IPS DF 19.7 (cell line): ENCODE measurements at regions not wholly inside any gene's neighbourhood (a gene's known extent, or its start where the extent isn't known, plus 50 kb on each side); places are given as distances from the start of the nearest gene placed in this dataset.

Experiments used
- DNase-seq: peaks from one replicate; pipeline ENCODE4 v3.0.0-alpha.2; 2013; ENCODE audit warnings: low read depth, low spot score

- no peak for DNase-seq
Observed at GRCh38 chr9:23306731-23307130, 519.3 kb downstream of the ELAVL2 start.

GRCh38 chr9:23307731-23308513 lies 518.1 kb downstream of the ELAVL2 start:
- DNase-seq, result no peak

DNA sequence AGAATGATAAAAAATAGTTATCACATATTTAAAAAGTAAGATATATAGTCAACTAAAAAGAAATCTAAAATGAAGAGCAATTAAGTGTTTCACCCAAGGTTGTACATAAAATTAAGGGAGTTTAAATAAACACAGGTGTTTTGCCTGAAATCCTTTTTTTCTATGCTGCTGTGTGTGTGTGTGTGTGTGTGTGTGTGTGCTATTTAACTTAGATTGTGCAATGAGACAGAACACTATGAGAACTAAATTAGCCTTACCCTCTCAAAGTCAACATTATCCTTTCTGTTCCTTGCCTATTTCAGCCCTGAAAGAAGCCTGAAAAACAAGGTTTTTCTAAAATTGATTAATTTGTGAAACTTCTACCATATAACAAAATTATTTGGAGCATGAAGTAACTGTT lies 516.2 kb downstream of the ELAVL2 start:
- no peak for DNase-seq

GRCh38 chr9:23314247-23314646 lies 511.8 kb downstream of the ELAVL2 start:
- DNase-seq, result no peak

DNA sequence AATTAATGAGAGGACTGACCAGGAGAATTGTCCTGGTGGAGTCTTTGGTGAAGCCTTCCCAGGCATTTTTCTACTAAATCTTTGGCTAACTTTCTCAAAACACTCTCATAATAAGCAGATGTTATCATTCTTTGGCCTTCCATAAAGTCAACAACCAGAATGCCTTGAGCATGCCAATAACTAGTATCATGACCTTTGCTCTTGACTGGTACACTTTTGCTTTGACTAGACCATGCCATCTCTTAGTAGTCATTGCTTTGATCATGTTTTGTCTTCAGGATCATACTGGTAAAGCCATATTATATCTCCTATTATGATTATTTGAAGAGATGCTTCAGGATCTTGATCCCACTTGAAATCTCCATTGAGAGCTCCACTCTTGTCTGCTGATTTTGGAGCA lies 506.9 kb downstream of the ELAVL2 start:
- no peak for DNase-seq

- DNase-seq, result no peak
Observed at GRCh38 chr9:23321049-23321448, 505.0 kb downstream of the ELAVL2 start.

GRCh38 chr9:23322392-23322791 lies 503.6 kb downstream of the ELAVL2 start:
- no peak for DNase-seq

DNA sequence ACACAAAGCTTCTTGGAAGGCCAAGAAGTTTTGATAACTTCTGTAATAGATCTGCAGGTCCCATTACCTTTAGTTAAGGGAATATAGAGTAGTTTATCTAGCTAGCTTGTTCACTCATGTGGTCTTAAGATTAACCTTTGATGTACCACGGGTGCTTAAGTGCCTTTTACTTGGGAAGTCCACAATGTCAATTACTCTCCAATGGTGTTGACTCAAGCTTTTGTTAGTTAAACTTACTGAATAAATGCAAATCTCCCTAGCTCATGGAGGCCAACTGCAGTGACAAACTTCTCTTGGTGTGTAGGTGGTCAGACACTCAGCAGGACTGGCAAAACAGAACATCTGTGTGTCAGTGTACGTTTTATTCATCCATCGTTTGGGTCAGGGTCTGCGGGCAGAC lies 501.5 kb downstream of the ELAVL2 start:
- DNase-seq, result no peak

DNA sequence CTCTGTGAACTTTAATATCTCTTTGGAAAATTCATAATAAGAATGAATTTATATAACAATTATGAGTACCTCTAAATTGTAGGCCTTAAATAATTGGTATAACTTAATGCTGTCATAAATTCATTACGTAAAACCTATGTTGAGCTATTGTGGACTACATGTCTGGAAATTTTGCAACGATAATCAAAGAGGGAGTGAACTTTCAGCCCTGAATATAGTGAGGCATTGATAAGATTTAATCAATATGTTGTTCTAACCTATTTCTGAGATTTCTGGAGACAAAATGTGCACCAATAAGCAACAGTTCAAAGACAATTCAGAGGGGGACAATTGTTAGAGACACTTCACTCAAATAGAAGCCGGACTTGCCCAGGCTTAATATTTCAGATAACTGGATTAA lies 499.4 kb downstream of the ELAVL2 start:
- no peak for DNase-seq

- DNase-seq, result no peak
Observed at GRCh38 chr9:23341346-23341745, 484.7 kb downstream of the ELAVL2 start.

- DNase-seq, result no peak
Observed at GRCh38 chr9:23342291-23342690, 483.7 kb downstream of the ELAVL2 start.

DNA sequence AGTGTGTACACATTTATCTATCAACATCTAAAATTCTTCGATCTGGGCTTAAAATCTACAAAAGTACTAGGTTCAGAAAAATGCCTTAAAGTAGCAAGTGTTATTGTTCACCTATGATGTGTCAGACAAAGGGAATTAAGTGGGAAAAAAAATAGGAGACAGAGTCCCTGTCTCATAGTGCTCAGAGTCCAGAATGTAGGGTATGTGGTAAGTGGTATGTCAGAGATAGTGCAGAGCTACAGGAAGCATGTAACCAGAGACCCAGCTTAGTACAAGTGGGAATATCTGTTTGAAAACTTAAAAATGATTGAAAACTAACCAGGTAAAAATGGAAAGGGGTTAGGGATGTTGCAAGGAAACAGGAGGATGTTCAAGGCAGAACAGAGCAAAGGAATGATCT lies 482.8 kb downstream of the ELAVL2 start:
- no peak for DNase-seq

GRCh38 chr9:23361096-23361495 lies 464.9 kb downstream of the ELAVL2 start:
- DNase-seq, result no peak

DNA sequence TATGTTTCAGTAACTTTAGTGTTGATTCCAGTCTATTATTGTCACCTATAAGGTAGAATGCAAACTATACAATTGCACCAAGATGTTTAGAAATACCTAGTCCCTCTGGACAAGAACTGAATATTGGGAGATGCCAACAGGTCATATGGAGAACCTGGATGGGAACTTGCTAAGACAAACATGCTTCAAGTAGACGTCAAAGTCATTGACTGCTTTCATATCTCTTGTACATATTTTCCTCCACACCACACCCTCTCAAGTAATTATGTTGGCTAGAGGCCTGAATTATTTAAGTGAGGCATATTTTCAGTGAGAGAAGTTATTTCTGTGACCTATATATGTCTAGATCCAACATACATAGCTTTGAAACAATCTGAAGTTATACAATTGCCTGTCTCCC lies 453.3 kb downstream of the ELAVL2 start:
- DNase-seq, result no peak

DNA sequence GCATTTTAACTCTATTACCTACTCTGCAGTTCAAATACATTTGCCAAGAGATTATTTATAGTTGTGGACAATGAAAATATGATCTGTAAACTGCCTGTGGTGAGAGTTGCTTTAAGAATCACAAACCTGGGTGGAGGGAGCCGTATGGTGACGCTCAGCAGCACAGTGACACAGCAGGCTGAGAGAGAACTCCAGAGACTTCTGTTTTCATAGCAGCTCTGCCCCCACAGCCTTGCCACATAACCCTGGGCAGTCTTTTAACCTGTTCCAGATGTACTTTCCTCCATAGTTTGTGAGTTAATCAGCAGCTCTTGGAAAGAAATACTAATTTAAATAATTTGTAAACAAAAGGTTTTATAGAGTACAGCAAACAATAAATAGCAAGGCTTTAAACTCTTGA lies 450.5 kb downstream of the ELAVL2 start:
- DNase-seq, result no peak

- no peak for DNase-seq
Observed at GRCh38 chr9:23379842-23380241, 446.2 kb downstream of the ELAVL2 start.

DNA sequence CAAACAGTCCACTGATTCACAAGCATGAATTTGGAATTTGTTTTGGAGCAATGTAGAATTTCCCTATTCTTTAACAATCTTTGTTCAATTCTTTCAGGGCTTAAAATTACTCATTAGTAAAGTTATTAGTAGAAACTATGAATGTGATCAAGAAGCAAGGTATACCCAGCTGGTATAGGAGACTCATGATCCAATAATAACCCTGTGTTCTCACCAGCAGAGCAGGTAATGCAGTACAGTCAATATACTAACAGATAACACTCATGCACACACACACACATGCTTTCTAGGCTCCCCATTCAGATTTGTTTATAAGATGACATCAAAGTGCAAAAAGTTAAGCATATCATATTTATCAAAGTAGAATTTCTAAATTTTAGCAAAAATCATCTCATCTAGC lies 445.2 kb downstream of the ELAVL2 start:
- DNase-seq, result no peak

- no peak for DNase-seq
Observed at GRCh38 chr9:23382418-23382817, 443.6 kb downstream of the ELAVL2 start.

DNA sequence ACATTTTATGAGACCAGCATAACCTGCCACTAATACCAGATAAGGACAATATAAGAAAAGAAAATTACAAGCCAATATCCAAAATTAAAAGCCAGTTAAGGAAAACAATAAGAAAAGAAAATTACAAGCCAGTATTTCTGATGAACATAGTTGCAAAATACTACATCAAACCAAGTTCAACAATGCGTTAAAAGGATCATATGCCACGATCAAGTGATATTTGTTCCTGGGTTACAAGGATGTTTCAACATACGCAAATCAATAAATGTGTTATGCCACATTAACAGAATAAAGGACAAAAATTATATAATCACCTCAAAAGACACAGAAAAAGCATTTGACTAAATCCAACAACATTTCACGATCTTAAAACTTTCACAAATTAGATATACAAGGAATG lies 431.9 kb downstream of the ELAVL2 start:
- no peak for DNase-seq

GRCh38 chr9:23408874-23409273 lies 417.2 kb downstream of the ELAVL2 start:
- DNase-seq, result no peak

DNA sequence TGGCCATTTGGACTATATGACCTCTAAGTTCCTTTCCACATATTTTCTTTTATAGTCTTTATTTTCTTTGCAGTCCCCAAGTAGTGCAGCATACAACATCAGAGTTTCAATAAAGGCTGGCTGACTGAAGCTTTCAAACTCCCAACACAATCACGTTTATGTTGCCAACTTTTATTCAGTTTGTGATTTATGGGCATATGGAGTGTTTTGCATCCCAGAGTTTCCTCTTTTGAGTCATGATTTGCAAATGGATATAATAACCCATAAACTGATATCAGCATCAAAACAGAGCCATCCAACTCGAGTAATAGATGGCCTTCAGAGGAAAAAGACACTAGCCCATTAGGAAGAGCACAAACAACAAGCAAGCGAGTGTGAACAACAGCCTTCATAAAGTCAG lies 414.0 kb downstream of the ELAVL2 start:
- DNase-seq, result no peak

- no peak for DNase-seq
Observed at GRCh38 chr9:23412458-23412857, 413.6 kb downstream of the ELAVL2 start.

DNA sequence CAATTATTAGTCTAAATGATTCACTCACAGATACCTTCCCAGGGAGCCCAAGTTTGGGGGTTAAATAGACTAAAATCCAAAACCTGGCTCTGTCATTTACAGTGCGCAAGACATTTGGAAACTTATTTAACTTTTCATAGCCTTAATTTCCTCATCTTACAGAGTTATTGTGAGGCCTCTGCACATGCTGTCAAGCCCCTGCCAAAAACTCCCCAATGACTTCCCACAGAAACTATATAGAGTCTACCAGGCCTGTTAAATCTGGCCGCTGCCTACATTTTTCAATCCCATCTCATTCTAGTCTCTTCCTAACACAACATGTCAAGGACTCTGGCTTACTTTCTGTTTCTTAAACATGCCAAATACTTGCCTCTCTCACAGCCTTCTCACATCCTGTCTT lies 412.5 kb downstream of the ELAVL2 start:
- DNase-seq, result no peak

DNA sequence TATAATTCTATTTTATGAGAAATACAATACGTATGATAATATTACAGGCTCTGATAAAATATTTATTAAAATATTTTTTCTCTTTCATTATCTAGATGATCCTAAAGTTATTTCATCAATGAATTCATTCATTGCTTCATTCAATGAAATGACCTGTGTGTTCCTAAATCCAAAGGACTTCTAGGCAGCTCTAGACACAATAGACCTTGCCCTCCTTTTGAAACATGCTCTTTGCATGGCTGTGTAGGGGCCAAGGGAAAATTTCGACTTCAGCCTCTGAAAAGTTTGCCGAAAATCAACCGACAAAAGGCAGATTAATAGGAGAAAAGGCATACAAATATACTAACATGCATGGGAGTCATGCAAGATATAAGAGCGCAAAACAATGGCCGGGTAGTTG lies 402.0 kb downstream of the ELAVL2 start:
- no peak for DNase-seq
